ENCODE measurements at regions not wholly inside any gene's neighbourhood (a gene's known extent, or its start where the extent isn't known, plus 50 kb on each side); places are given as distances from the start of the nearest gene placed in this dataset.

GRCh38 chr18:44629406-44629805 is 51.3 kb upstream of the SETBP1 start:
- DNase-seq (ENCODE audit: low read depth in 2 of 2) = no peak

- no peak for DNase-seq (ENCODE audit: low read depth in 2 of 2)
These were observed 50.6 kb upstream of the SETBP1 start for GRCh38 chr18:44630118-44630517.
